ENCODE measurements at regions not wholly inside any gene's neighbourhood (a gene's known extent, or its start where the extent isn't known, plus 50 kb on each side); places are given as distances from the start of the nearest gene placed in this dataset.

- Histone ChIP-seq H3F3A (ENCODE audit: insufficient read depth) (no peaks in the 10 kb centered on the region), H4K20me1 (ENCODE audit: low read depth, low read length) (no peaks in the 10 kb centered on the region), H3K9ac (ENCODE audit: low read length) (no peak overlapping the region), H3K36me3 (ENCODE audit: low read length) (no peaks in the 10 kb centered on the region), H3K9me2 (replicated peaks; ENCODE audit: insufficient read depth, low read length) (no peaks in the 10 kb centered on the region), H3K4me3 (ENCODE audit: insufficient read depth, low read length, poor library complexity, severe bottlenecking) (no peak overlapping the region), H3K27ac (ENCODE audit: low read depth, low read length) (no peak overlapping the region), H2AFZ (ENCODE audit: low read depth, low read length, severe bottlenecking) (no peak overlapping the region), H3K79me2 (ENCODE audit: insufficient read depth, low read length) (no peaks in the 10 kb centered on the region), H3K9me3 (ENCODE audit: insufficient read depth, low read length) (no peaks in the 10 kb centered on the region), H3K27me3 (ENCODE audit: low read length) (no peaks in the 10 kb centered on the region), H3K4me2 (ENCODE audit: low read depth, low read length, poor library complexity, severe bottlenecking) (no peak overlapping the region)
- no peak for TF ChIP-seq CTCF (IDR thresholded peaks at IDR 0.05; ENCODE audit: insufficient read depth, low read length, poor library complexity, severe bottlenecking)
- TF ChIP-seq EZH2phosphoT487 (conservative IDR thresholded peaks at IDR 0.05; ENCODE audit: low read length), result no peak
Measured at GRCh38 chr20:17043323-17043722, 183.5 kb upstream of the PCSK2 start.

DNA sequence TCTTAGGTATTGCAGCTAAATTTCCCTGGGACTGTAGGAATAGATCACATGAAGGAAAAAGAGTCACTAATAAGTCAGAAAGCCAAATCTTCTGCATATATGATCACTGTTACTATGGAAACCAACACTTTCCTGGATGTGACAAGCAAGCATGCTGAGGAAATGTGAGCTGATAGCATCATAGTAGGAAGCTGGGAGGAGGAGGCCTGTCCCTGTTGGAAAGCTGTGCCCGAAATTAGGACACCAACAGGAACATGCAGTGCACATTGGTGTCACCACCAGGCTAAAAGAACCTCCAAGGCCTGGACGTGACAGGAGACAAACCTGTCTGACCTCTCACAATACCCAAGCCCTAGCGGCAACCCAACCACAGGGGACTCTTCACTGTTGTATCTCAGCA is 181.9 kb upstream of the PCSK2 start:
- Histone ChIP-seq H3K9me2 (replicated peaks; ENCODE audit: insufficient read depth, low read length) (no peaks in the 10 kb centered on the region), H3K79me2 (ENCODE audit: insufficient read depth, low read length) (no peaks in the 10 kb centered on the region), H3K27me3 (ENCODE audit: low read length) (no peaks in the 10 kb centered on the region), H3F3A (ENCODE audit: insufficient read depth) (no peaks in the 10 kb centered on the region), H3K9me3 (ENCODE audit: insufficient read depth, low read length) (no peaks in the 10 kb centered on the region), H3K9ac (ENCODE audit: low read length) (no peak overlapping the region), H3K27ac (ENCODE audit: low read depth, low read length) (no peak overlapping the region), H4K20me1 (ENCODE audit: low read depth, low read length) (no peaks in the 10 kb centered on the region), H2AFZ (ENCODE audit: low read depth, low read length, severe bottlenecking) (no peak overlapping the region), H3K36me3 (ENCODE audit: low read length) (no peaks in the 10 kb centered on the region), H3K4me2 (ENCODE audit: low read depth, low read length, poor library complexity, severe bottlenecking) (no peak overlapping the region), H3K4me3 (ENCODE audit: insufficient read depth, low read length, poor library complexity, severe bottlenecking) (no peak overlapping the region)
- TF ChIP-seq CTCF (IDR thresholded peaks at IDR 0.05; ENCODE audit: insufficient read depth, low read length, poor library complexity, severe bottlenecking) (no peak), EZH2phosphoT487 (conservative IDR thresholded peaks at IDR 0.05; ENCODE audit: low read length) (no peak)

DNA sequence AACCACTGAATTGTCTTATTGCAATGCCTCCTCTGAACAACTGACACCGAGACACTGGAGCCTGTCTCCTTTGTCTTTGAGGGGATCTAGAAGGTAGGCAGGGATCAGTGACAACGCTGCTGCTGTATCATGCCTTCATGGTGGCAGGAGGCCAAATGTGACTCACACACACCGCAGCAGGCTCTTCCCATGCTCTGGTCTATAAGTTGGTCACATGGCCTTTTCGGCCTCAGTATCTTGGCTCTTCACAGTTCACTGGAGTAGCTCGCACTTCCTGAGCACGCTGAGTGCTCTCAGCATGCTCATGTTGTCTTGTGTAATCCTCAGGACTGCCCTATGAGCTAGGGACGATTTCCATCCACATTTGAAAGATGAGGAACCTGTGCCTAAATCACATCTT is 167.4 kb upstream of the PCSK2 start:
- H4K20me1 ChIP-seq (ENCODE audit: low read depth, low read length), result no peaks in the 10 kb centered on the region

More for the DNA sequence above, 167.4 kb upstream of the PCSK2 start:
- Histone ChIP-seq H3K27me3 (ENCODE audit: low read length) (no peaks in the 10 kb centered on the region), H3K9ac (ENCODE audit: low read length) (no peak overlapping the region), H3K36me3 (ENCODE audit: low read length) (no peaks in the 10 kb centered on the region), H2AFZ (ENCODE audit: low read depth, low read length, severe bottlenecking) (no peak overlapping the region), H3K4me2 (ENCODE audit: low read depth, low read length, poor library complexity, severe bottlenecking) (no peak overlapping the region), H3F3A (ENCODE audit: insufficient read depth) (no peaks in the 10 kb centered on the region), H3K9me3 (ENCODE audit: insufficient read depth, low read length) (no peaks in the 10 kb centered on the region), H3K9me2 (replicated peaks; ENCODE audit: insufficient read depth, low read length) (no peaks in the 10 kb centered on the region), H3K4me3 (ENCODE audit: insufficient read depth, low read length, poor library complexity, severe bottlenecking) (no peak overlapping the region), H3K27ac (ENCODE audit: low read depth, low read length) (no peak overlapping the region), H3K79me2 (ENCODE audit: insufficient read depth, low read length) (no peaks in the 10 kb centered on the region)
- TF ChIP-seq CTCF (IDR thresholded peaks at IDR 0.05; ENCODE audit: insufficient read depth, low read length, poor library complexity, severe bottlenecking) (no peak), EZH2phosphoT487 (conservative IDR thresholded peaks at IDR 0.05; ENCODE audit: low read length) (no peak)

Data from SU-DHL-6 (cell line).